HPDE6-E6E7 (cell line): ENCODE measurements at regions not wholly inside any gene's neighbourhood (a gene's known extent, or its start where the extent isn't known, plus 50 kb on each side); places are given as distances from the start of the nearest gene placed in this dataset.
A peak's percentile ranks its signal among the peaks of the same experiment; 100 is the strongest.

Source experiments
- DNase-seq: peaks from one replicate; pipeline ENCODE4 v3.0.0; 2011; ENCODE audit warnings: missing footprints; ENCODE audit errors: extremely low spot score

DNA sequence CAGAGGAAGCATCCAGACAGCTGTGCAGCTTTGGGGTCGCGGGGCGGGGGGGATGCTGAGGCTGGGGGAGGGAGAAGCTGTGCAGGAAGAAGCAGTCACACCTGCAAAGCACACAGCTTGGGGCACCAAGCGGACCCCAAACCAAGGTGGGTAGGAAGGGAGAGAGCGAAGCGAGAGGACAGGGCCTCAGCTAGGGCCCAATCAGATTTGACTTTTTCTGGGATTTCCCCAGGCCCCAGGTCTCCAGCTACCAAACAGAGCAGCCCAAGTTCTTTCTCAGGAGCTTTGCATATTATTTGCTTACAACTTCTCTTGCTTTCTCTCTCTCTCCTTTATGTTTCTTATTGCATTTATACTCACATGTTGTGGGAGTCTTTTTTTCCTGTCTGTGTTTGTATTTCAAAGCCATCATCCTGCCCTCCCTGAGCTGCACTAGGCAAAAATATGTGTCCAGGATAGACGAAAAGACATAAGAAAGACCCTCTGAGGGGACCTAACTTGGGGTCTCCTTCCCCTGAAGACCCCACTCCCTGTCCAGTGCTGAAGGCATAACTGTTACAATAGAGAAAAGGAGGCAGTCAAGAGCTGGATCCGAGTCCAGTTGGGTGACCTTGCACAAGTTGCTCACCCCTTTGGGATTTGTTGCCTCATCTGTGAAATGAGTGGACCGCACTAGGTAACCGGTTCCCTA is 50.6 kb upstream of the SMNDC1 start:
- DNase-seq, result no peak

DNA sequence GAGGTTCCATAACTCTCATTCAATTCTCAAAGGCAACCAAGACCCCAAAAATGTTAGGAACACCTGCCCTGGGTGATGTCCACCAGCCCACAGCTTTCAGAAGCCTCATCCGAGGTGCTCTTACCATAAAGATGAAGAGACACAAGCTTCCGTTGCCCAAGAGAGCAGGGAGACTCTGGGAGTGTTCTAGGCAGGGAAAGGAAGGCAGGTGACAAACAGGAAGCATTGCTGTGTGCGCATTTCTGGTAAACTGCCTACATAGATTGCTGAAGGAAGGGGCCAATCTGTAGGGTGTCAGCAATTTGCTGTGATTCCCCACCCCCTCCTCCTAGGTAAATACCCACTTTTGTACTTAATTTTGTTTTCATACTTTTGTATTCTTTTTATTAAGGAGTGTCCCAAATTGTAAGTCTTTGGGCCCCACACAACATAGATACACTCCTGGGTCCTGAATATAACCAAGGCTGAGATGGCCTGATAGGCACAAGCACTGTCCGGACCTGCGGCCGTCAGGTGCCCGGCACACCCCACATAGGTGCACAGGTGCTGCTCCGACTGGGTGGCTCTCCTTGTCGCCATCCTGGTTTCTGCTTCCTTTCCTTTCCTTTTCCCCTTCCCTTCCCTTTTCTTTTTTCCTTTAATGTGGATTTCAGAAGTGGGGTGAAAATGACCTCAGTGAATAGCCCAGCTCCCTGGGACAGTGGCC is 51.4 kb upstream of the SMNDC1 start:
- no peak for DNase-seq

DNA sequence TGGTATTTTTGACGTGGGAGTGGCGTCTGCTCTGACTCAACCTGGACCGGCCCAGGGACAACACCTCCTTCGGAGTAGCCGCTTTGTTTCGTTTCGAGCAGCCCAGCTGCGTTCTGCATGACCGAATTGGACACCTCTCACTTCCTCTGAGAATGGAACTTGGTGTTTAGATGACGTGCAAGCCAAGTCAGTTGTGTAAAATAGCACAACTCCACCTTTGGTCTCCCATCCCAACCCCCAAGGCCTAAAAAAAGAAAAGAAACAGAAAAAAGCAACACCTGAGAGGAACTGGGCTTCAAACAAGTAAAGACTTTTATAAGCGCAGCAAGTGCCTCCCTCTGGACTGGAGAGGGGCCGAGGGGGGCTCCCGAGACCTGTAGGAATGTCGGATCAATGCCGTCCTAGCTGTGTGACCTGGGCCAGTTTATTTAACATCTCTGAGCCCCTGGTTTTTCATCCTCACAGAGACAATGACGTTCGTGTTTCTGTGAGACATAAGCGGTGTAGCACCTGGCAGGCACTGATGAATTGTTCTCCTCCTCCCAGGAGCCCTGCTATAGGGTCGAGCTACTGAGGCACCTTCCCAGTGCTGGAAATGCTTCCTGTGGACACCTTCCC is 52.0 kb upstream of the SMNDC1 start:
- DNase-seq, result peak; percentile 79

DNA sequence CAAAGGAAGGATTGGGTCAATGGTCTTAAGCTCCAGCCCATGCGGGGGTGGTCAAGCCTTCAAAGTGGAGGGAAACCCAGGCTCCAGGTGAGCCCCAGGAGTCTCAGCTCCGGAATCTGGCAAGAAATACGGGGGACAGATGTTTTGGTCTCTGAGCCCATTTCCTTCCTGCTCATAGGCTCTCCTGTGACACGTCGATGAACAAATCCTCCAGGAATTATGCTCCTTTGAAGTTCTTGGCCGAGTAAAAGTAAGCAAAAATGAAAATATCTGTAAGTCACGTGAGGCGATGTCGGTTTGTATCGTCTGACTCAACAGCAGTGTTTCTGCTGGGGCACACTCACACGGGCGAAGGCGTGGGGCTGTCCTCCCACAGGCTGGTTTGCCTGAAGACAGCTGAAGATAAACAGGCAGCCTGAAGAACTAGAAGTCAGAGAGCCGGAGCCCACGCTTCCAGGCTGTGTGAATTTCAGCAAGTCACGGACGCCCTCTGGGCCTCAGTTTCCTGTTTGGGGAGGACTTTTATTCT is 52.6 kb upstream of the SMNDC1 start:
- DNase-seq, result peak; percentile 69

DNA sequence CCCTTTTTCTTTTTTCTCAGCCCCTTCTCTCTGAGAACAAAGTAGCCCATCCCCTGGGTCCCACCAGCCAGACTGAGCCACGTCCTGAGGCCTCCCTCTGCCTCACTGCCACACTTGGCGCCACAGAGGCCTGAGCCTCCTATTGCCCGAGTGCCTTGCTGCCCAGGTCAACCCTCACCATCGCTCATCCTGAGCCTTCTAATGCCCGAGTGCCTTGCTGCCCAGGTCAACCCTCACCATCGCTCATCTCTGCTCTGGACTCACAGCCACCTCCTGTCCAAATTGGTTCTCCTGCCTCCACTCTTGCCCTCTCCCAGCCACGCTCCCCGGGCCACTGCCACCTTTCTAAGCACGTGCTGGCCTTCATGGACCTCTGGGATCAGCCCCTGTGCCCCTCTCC is 53.2 kb upstream of the SMNDC1 start:
- DNase-seq, result no peak

DNA sequence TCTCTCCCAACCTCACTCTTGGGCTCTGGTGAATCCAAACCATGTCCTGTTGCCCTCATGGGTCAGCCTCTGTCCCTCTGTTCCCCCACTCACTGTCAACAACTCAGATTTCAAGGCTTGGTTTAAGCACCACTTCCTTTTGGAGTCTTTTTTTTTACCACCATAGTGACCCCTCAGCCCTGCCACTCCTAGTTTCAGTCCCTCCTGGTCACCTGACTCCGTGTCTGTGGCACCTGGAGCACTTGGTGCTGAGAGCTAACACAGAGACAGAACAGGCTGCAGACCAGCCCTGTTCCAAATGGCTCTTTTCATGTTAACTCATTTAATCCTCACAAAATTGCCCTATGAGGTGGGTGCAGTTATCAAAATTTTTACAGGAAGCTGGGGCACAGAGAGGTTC is 53.6 kb upstream of the SMNDC1 start:
- DNase-seq, result no peak

DNA sequence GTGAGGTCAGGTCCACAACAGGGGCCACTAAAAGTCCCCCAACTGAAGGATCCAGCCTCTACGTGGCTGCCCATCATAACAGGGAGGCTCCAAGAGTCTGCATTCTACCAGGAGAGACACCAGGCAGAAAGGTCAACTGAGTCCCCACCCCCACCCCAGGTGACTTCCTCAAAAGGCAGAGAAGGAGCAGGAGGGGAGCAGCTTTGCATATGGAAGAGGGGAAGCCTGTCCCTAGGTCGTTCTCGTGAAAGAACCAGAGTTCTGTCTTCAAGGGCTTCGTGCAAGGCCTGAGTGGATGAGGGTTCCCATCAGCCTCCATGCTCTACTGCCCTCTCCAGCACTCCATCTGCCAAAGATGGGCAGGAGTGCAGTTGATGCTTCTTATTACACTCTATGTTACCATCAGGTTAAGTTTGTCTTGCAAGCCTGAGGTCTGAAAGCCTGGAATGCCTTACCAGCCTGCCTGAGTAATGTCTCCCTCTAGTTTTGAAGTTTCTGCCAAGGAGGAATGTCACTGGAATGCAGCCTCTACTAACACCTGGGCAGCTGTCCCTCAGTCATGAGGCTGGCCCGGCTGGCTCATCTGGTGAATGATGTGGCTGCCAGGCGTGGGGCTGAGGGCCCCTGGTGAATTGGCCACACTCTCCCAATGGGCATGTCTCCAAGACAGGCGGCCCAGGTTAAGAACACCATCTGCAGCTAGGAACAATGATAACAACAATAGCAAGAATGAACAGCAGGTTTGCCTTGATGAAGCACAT is 54.3 kb upstream of the SMNDC1 start:
- DNase-seq, result peak; percentile 32

DNA sequence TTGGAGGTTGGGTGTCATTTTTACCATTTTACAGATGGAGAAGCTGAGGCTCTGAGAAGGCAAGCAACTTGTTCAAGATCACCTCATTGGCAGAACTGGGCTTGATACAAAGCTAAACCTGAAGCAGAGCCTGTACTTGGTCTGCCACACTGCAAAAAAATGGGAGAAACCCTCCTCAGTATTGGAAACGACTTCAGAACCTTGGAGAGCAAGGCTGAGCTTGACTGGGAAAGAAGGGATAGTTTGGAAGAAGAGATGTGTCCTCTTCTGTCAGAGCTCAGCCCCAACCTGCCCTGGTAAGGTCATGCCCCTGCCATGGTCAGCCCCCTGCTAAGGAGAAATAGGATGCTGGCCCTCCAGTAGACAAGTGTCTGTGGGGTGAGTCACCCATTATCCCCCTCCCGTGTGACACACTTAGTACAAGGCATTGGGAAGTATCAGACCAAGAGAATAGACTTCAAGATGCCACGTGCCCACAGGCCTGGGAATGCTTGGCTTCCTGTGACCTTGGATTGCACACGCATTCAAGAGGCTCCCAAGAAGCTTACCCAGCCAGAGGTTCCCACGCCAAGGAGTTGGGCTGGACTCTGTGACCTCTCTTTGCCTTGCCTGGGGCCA is 56.2 kb upstream of the SMNDC1 start:
- DNase-seq, result no peak

DNA sequence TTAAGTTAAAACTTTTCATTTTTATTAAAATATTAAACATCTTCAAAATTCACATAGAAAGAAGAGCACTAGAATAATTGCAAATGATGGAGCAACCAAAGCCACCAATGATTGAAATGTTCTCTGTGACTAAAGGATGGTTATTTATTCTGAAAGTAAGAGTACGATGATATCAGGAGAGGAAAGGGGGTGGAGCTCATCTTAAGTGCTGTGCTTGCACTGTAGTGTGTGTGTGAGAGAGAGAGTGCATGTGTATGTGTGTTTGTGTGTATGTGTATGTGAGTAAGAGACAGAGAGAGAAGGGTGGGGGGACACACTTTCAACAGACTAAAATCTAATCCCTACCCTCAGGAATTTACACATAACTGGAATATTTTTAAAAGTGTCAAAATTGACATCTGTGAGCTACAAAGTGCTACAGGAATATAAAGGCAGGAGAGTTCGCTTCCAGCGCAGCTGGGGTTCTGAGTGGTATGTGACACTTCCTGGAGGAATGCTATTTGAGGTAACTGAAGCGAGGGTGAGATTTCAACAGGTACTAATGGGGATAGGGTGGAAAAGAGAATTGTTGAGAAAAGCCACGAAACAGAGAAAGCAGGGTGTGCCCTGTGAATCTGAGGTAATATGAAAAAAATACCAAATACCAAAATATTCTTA is 57.2 kb upstream of the SMNDC1 start:
- no peak for DNase-seq

DNA sequence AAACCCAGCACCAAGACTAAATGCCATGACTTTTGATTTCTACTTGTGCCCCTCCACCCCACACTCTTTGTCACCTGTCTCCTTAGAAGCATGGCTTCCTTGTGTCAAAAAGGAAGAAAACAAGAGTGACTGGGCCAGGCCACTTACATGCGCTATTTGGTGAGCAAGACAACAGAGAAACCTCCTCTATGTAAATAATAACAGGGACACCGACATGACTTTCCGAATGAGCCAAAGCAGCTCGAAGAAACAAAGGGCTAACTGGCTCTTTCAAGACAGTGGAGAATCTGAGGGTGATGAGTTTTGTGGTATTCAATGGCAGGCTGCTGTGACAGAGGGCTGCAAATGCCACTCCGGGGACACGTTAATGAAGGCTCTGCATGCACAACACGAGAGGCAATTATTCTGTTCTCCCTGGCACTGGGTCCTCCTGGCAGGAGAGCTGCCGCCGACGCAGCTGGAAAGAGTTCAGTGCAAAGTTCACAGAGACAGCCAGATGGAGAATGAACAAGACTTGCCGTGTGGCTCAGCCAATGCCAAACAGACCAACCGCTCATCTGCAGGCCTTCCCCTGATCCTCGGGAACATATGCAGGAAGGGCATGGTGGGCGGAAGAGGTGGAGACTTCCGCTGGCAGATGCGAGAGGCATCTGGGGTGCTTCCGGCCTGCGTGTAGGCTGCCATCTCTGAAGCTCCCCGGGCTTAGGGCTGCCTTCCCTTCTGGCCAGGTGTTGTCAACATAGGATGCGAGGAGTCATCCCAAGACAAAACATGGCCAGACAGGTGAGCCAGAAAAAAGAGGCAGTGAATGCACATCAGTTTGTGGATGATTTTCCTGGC is 59.1 kb upstream of the SMNDC1 start:
- peak; percentile 21 for DNase-seq

DNA sequence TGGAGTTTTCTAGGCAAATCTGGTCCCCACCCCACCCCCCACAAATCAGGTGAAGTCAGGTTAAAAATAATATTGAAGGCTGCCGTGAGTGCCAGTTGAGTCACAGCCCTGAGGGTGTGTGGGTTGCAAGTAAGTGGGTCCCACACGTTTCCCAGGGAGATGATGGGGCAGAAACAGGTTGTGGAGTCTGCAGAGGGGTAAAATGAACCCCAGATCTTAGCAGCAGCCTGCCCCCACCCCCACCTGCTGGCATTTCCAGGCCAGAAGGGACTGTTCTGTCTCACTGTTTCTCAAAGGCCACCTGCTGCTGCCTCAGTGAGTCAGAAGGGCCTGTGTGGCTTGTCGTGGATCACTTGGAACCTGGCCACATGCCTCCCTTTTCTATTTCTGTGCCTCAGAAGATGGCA is 59.8 kb upstream of the SMNDC1 start:
- peak; percentile 47 for DNase-seq

DNA sequence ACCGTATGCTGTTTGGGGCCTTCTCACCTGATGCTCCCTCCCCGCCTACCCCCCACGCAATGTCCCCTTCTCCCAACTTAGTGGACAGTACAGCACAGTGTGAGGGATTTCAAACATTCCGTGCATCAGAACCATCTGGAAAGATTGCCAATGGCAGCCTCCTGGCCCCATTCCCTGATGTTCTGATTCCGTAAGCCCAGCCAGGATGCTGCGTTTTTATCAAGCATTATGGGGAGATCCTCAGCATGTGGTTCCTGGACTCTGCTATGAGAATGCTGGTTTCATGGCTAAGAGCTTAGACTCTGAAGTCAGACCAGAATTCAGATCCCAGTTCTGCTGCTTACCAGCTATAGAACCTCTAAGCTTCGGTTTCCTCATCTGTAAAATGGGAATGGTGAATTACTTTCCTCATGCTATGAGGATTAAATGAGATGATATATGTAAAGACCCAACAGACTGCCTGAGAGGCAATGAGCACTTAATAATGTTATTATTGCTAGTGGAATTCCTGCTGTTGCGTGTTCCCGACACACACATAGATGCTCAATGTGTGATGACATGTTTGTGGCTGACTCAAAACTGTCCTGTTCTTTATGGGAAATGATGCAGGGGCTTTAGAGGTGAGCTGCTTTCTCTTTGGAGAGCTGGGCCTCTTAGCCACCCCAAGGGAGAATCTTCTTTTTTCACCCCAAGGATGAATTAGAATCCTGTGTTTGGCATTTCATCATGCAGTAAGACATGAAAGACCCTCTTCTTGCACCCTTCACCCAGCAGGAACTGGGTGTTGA is 60.8 kb upstream of the SMNDC1 start:
- no peak for DNase-seq

DNA sequence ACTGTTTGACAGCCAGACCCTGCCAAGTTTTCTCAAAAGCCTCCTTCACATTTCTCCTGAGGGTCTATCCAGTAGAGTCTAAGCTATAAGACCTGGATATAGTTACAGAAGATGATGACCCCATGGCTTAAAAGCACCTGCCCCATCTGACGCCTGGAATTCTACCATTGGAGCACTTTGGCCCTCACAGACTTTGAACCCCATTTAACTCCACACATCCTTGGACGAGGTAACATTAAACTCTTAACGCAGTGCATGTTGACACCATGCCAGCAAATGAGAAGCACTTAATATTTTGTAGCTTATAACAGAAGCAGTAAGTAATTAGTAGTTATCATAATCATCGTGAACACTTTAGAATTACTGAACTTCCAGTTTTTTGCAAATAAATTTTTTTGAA is 61.9 kb upstream of the SMNDC1 start:
- no peak for DNase-seq

DNA sequence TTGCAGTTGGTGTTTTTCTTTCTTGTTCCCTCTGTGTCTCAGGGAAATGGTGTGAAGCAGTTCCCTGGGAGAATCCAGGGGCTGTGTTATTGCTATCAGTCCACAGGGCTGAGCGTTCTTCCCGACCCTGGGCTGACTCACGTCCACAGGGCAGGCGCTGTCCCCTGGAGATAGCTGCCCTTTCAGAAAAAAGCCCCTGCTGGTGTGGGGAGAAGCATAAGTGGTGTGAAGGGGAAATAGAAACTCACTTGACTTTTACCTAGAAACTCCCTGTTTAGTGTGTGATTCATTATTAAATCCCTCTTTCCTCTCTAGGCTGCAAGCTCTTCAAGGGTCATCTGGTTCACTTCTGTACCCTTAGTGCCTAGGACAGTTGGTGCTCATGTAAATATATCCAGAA is 63.3 kb upstream of the SMNDC1 start:
- no peak for DNase-seq

DNA sequence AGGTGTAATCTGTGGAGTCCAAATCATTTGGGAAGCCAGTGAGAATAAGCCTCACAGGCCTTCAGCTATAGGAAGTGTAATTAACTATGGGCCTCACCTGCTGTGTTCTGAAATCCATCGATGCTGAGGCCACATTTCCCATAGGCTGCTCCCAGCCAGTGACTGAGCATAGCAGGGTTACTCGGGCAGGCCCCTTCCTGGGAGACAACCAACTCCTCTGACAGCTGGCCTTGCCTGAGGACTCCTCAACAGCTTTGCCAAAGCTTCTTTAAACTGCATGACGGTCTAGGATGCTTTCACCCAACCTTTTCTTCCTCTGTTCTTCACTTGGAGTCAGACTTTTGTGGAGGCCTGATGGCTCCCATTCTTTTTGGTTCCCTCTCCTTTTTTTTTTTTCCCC is 63.8 kb upstream of the SMNDC1 start:
- DNase-seq, result no peak

DNA sequence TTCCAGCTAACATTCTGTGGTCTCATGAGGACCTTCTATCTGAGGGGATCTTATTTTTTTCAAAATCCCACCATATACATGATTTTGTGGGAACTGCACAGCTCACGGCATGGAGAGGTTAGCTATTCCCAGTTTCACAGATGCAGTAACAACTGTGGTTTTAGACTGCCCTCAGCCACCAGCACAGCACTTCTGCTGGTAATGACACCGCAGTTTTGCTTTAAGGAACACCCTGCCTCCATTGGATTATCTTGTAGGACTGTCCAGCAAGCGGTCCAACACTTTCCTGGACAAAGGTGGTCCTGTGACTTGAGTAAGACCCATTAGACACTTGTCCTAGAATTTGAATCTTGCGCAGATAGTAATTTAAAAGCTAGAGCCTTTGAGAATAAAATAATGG is 65.3 kb upstream of the SMNDC1 start:
- no peak for DNase-seq

DNA sequence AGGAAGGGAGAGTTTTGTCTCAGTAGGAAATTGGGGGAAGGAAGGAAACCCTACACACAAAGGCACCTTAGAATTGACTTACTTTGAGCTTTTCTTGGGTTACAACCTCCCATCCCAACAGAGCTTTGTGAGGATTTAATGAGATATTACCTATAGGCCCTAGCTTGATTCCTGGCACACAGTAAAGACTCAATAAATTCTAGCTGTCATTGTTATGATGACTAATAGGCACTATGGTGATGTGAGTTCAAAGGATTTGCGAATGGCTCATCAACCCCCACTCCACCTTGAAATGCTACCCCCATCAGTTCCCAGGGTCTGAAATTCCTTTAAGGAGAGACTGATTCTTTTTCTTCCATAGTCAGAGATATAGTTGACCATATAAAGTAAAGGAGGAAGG is 67.9 kb upstream of the SMNDC1 start:
- no peak for DNase-seq

DNA sequence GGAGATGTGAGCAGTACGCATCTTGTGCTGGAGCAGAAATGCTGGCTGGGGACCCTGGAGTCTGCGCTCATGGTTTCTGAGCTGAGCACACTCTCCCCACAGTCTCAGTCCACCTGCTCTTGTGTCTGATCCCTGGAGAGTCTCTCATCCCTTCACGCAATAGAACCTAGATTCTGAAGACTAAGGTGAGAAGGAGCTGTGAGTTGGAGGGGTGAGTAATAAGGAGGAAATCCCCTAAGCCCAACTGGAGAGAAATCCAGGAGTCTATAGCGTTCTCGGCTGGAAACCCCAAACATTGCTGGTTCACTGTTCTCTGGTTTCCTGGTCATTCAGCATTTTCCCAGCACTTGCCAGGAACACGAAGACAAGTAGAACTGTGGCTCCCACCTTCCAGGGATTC is 68.3 kb upstream of the SMNDC1 start:
- no peak for DNase-seq

DNA sequence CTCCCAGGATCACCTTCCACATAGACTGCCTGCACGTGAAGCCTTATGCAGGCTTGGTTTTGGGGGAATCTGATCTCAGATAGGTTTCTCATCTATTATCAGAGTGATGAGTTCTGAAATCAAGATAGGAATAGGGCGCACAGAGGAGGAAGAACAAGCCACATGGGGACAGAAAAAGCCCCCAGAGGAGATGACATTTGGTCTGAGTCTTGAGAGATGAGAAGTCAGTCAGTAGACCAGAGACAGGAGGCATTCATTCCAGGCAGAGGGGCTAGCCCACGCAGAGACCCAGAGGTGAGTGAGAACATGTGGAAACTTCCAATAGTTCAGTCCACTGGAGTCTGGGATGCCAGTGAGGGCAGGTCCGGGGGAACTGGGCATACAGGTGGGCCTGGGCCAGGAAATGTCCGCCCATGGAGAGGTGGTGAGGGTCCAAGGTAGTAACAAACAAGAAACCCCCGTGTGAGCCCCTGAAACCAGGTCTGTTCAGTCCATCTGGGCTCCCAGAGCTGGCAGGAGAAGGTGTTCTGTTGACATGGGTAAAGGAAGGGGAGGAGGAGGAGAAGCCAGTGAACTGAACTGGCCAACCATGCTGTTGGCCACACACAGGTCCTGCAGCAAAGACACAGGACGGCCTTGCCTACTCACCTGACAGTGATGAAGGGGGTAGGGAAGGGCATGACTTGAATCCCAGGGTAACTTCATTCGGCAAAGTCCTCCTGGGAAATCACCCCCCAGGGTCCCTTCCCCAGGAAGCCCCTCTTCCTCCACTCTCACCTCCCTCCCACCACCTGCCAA is 69.3 kb upstream of the SMNDC1 start:
- no peak for DNase-seq
